Endothelial cell of umbilical vein (primary cell): ENCODE measurements at regions not wholly inside any gene's neighbourhood (a gene's known extent, or its start where the extent isn't known, plus 50 kb on each side); places are given as distances from the start of the nearest gene placed in this dataset.

Experiments used
- BruUV-seq: library from RNA; stranded (reverse); fragments of 400-500 nt; replicated peaks from 2 replicates; lab custom pipeline; 2021; lab: Mats Ljungman, UMichigan
- CTCF ChIA-PET: fragments of 300-600, 350-600 bp; sonication (Branson Sonifier 250); formaldehyde crosslinking; loops from one replicate; lab custom pipeline; 2021; ENCODE audit warnings: antibody characterized with exemption, inconsistent platforms; lab: Charles Lee
- POLR2A ChIA-PET: fragments of 300-600, 350-600 bp; sonication (Branson Sonifier 250); formaldehyde crosslinking; loops from one replicate; lab custom pipeline; 2021; ENCODE audit warnings: antibody characterized with exemption, inconsistent platforms; lab: Charles Lee
- DNase-seq: peaks from one replicate; pipeline ENCODE4 v3.0.0-alpha.2; 2011; ENCODE audit warnings: low read depth, low spot score
- FAIRE-seq: peaks from 2 replicates; lab custom pipeline; 2011; peaks lifted over from hg19 to GRCh38; lab: Jason Lieb, UNC
- H2AFZ ChIP-seq: 2 replicates; pipeline ENCODE4 v1.6.0; 2012; ENCODE audit warnings: low read depth, low read length, control low read depth, inconsistent platforms
- H3K27ac ChIP-seq: 2 replicates; pipeline ENCODE4 v1.5.1; 2011; ENCODE audit warnings: low read depth, mild to moderate bottlenecking, control low read depth, low read length, moderate library complexity; ENCODE audit not compliant: insufficient read depth
- H3K27me3 ChIP-seq, 2 experiments: 2 replicates each; pipeline versions ENCODE4 v1.6.0 to v1.6.1; 2011; ENCODE audit warnings: low read length in 2 of 2, mixed read lengths in 1 of 2; ENCODE audit not compliant: control insufficient read depth in 2 of 2, insufficient read depth in 2 of 2
- H3K36me3 ChIP-seq, 2 experiments: 2 replicates in 1 of 2; 3 replicates in 1 of 2; pipeline ENCODE4 v1.5.1; 2011; ENCODE audit warnings: low read length in 2 of 2, mild to moderate bottlenecking in 1 of 2, moderate library complexity in 1 of 2; ENCODE audit not compliant: control insufficient read depth in 2 of 2, insufficient read depth in 2 of 2; ENCODE audit errors: extremely low read depth in 1 of 2
- H3K4me1 ChIP-seq: 3 replicates; pipeline ENCODE4 v1.5.1; 2011; ENCODE audit warnings: mild to moderate bottlenecking, low read length; ENCODE audit not compliant: control insufficient read depth, insufficient read depth; ENCODE audit errors: extremely low read depth
- H3K4me2 ChIP-seq: 2 replicates; pipeline ENCODE4 v1.6.1; 2011; ENCODE audit warnings: low read length, control low read depth, mixed read lengths; ENCODE audit not compliant: insufficient read depth
- H3K4me3 ChIP-seq, 3 experiments: fragments of 200-600 bp in 1 of 3; sonication (generic), shearing (Covaris generic) in 1 of 3; replicated peaks in 1 of 3; 2 replicates each; pipeline ENCODE4 v1.5.1; 2011 to 2016; ENCODE audit warnings: control low read depth in 3 of 3, low read length in 3 of 3, mild to moderate bottlenecking in 2 of 3, inconsistent platforms in 1 of 3, low read depth in 1 of 3, moderate library complexity in 1 of 3; ENCODE audit not compliant: insufficient read depth in 1 of 3
- H3K79me2 ChIP-seq: 2 replicates; pipeline ENCODE4 v1.6.0; 2012; ENCODE audit warnings: low read length, inconsistent platforms; ENCODE audit not compliant: control insufficient read depth, insufficient read depth
- H3K9ac ChIP-seq: replicated peaks from 2 replicates; pipeline ENCODE3; 2011; ENCODE audit warnings: low read length, control low read depth; ENCODE audit not compliant: insufficient read depth; ENCODE audit errors: extremely low read depth
- H3K9me1 ChIP-seq: replicated peaks from 3 replicates; pipeline ENCODE4 v1.6.0; 2011; ENCODE audit warnings: mild to moderate bottlenecking, low read length; ENCODE audit not compliant: control insufficient read depth, insufficient read depth; ENCODE audit errors: extremely low read depth
- H3K9me3 ChIP-seq: replicated peaks from 2 replicates; pipeline ENCODE4 v1.5.1; 2012; ENCODE audit warnings: low read length, inconsistent platforms; ENCODE audit not compliant: control insufficient read depth, insufficient read depth
- H4K20me1 ChIP-seq: replicated peaks from 2 replicates; pipeline ENCODE3; 2011; ENCODE audit warnings: mild to moderate bottlenecking, low read length; ENCODE audit not compliant: control insufficient read depth, insufficient read depth; ENCODE audit errors: extremely low read depth
- EZH2 ChIP-seq: IDR thresholded peaks from 2 replicates; pipeline ENCODE4 v1.6.1; 2012; ENCODE audit warnings: borderline replicate concordance, low read depth, mild to moderate bottlenecking, moderate library complexity, low read length, inconsistent platforms; ENCODE audit not compliant: severe bottlenecking
- FOS ChIP-seq: IDR thresholded peaks from 2 replicates; pipeline ENCODE4 v1.6.1; 2011; ENCODE audit warnings: mild to moderate bottlenecking, low read length, moderate library complexity, borderline replicate concordance; ENCODE audit not compliant: insufficient read depth
- GATA2 ChIP-seq: IDR thresholded peaks from 2 replicates; pipeline ENCODE4 v1.7.0; 2011; ENCODE audit warnings: low read depth, mild to moderate bottlenecking, moderate library complexity, mixed read lengths, low read length; ENCODE audit not compliant: insufficient read length, insufficient read depth
- JUN ChIP-seq: IDR thresholded peaks from 2 replicates; pipeline ENCODE4 v1.6.1; 2011; ENCODE audit warnings: borderline replicate concordance, low read depth; ENCODE audit not compliant: insufficient read length, insufficient read depth
- MAX ChIP-seq: IDR thresholded peaks from 2 replicates; pipeline ENCODE4 v1.6.1; 2011; ENCODE audit not compliant: insufficient read depth, insufficient read length
- MYC ChIP-seq: IDR thresholded peaks from one replicate; pipeline ENCODE4 v1.6.1; 2011; ENCODE audit warnings: mild to moderate bottlenecking, low read depth, low read length
- POLR2A ChIP-seq: IDR thresholded peaks from 2 replicates; pipeline ENCODE4 v1.6.1; 2012; ENCODE audit warnings: low read depth, mild to moderate bottlenecking, control low read depth, low read length
- POLR2AphosphoS5 ChIP-seq: IDR thresholded peaks from 2 replicates; pipeline ENCODE4 v1.6.1; 2012; ENCODE audit warnings: low read depth, mild to moderate bottlenecking, control low read depth, low read length, moderate library complexity; ENCODE audit not compliant: insufficient read depth
- dilution Hi-C: fragments of 300-500 bp; cut with MboI; formaldehyde crosslinking; loops from one replicate; pipeline ENCODE4 v1.15.0; 2019; ENCODE audit warnings: low sequenced_read_pairs; ENCODE audit not compliant: extremely low pct_ligation_motif_present
- intact Hi-C: fragments of 100-400 bp; cut with micrococcal nuclease; formaldehyde crosslinking; loops from one replicate; pipeline ENCODE4 v1.10.0; 2022
- TF ChIP-seq, protein P1 (sequence below), 2 donors: IDR thresholded peaks; 1 replicate in 1 of 2; 2 replicates in 1 of 2; pipeline ENCODE4 v1.5.1; 2011; ENCODE audit warnings: low read length in 2 of 2, mild to moderate bottlenecking in 2 of 2, moderate library complexity in 2 of 2, control low read depth in 1 of 2, inconsistent platforms in 1 of 2, low read depth in 1 of 2; ENCODE audit not compliant: insufficient read depth in 1 of 2; ENCODE audit errors: extremely low read depth in 1 of 2

GRCh38 chr7:110010359-110010758 lies 1080.6 kb upstream of the LRRN3 start:
- Histone ChIP-seq H3K9me1 (no peaks in the 10 kb centered on the region), H3K4me2 (no peak overlapping the region), H3K27ac (no peak overlapping the region), H3K4me1 (no peaks in the 10 kb centered on the region), H3K27me3 (no peaks in the 10 kb centered on the region), H2AFZ (no peak overlapping the region), H3K4me3 (no peak overlapping the region), H3K9ac (no peak overlapping the region), H3K36me3 (no peaks in the 10 kb centered on the region), H3K9me3 (no peaks in the 10 kb centered on the region), H4K20me1 (no peaks in the 10 kb centered on the region), H3K79me2 (no peaks in the 10 kb centered on the region)
- TF ChIP-seq JUN: no peak
- TF ChIP-seq MAX: no peak
- TF ChIP-seq MYC: no peak
- TF ChIP-seq, protein P1, sequence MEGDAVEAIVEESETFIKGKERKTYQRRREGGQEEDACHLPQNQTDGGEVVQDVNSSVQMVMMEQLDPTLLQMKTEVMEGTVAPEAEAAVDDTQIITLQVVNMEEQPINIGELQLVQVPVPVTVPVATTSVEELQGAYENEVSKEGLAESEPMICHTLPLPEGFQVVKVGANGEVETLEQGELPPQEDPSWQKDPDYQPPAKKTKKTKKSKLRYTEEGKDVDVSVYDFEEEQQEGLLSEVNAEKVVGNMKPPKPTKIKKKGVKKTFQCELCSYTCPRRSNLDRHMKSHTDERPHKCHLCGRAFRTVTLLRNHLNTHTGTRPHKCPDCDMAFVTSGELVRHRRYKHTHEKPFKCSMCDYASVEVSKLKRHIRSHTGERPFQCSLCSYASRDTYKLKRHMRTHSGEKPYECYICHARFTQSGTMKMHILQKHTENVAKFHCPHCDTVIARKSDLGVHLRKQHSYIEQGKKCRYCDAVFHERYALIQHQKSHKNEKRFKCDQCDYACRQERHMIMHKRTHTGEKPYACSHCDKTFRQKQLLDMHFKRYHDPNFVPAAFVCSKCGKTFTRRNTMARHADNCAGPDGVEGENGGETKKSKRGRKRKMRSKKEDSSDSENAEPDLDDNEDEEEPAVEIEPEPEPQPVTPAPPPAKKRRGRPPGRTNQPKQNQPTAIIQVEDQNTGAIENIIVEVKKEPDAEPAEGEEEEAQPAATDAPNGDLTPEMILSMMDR (IDR thresholded peaks at IDR 0.05; ENCODE audit: extremely low read depth in 1 of 2, insufficient read depth in 1 of 2, low read depth in 1 of 2, low read length in 2 of 2): no peak
- no TSS peak for BruUV-seq
- intact Hi-C loops (no loop called here), dilution Hi-C loops (no loop called here)
- FAIRE-seq (no peak), DNase-seq (no peak)
- ChIA-PET CTCF (no interaction called here), POLR2A (no interaction called here)

DNA sequence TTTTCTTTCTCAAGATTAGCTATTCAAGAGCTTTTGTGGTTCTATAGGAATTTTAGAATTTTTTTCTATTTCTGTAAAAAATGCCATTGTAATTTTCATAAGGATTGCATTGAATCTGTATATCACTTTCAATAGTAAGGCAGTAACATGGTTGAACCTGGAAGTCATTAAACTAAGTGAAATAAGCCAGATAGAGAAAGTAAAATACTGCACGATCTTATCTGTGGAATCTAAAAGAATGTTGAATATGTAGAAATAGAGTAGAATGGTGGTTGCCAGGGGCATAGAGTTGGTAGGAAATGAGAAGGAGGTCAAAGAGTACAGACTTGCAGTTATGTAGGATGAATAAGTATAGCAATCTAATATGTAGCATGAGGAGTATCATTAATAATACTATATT lies 1073.5 kb upstream of the LRRN3 start:
- dilution Hi-C loops (no loop called here), intact Hi-C loops (no loop called here)
- BruUV-seq: no TSS peak
- no peak overlapping the region for H3K4me2 ChIP-seq
- H2AFZ ChIP-seq: no peak overlapping the region
- H3K4me1 ChIP-seq: no peaks in the 10 kb centered on the region
- no peaks in the 10 kb centered on the region for H3K79me2 ChIP-seq
- no peak for DNase-seq
- no peaks in the 10 kb centered on the region for H3K9me3 ChIP-seq
- TF ChIP-seq, protein P1 (IDR thresholded peaks at IDR 0.05; ENCODE audit: extremely low read depth in 1 of 2, insufficient read depth in 1 of 2, low read depth in 1 of 2, low read length in 2 of 2): no peak
- TF ChIP-seq MYC (no peak), FOS (no peak), EZH2 (no peak), POLR2A (no peak), MAX (no peak), POLR2AphosphoS5 (no peak), GATA2 (no peak), JUN (no peak)
- ChIA-PET POLR2A (no interaction called here), CTCF (no interaction called here)
- H3K27me3 ChIP-seq: no peaks in the 10 kb centered on the region
- no peaks in the 10 kb centered on the region for H3K36me3 ChIP-seq
- FAIRE-seq: no peak
- H3K4me3 ChIP-seq: no peak overlapping the region
- no peak overlapping the region for H3K27ac ChIP-seq
- no peak overlapping the region for H3K9ac ChIP-seq
- H3K9me1 ChIP-seq: no peaks in the 10 kb centered on the region
- H4K20me1 ChIP-seq: no peaks in the 10 kb centered on the region
